Heart left ventricle (tissue), 16 donors: ENCODE measurements at regions not wholly inside any gene's neighbourhood (a gene's known extent, or its start where the extent isn't known, plus 50 kb on each side); places are given as distances from the start of the nearest gene placed in this dataset.

Experiments
- ATAC-seq, 4 donors: fragments of 200-7000 bp; cut with Tn5 transposase; one replicate each; pipeline ENCODE4 v1.9.1; 2020 to 2022; ENCODE audit warnings: moderate library complexity in 4 of 4, mild to moderate bottlenecking in 3 of 4, moderate number of reproducible peaks in 1 of 4
- DNase-seq, 5 donors: peaks; one replicate each; pipeline ENCODE4 v3.0.0-alpha.2; 2020
- H3K27ac ChIP-seq, 12 donors: fragments of 200-600 bp; sonication (generic) in 4 of 12; one replicate each; pipeline versions ENCODE4 v1.5.0 to v1.8.0; 2016 to 2022; ENCODE audit warnings: mild to moderate bottlenecking in 2 of 12
- H3K27me3 ChIP-seq, 9 donors: fragments of 200-600 bp; sonication (generic) in 2 of 9; one replicate each; pipeline versions ENCODE4 v1.5.1 to v1.8.0; 2016 to 2022; ENCODE audit warnings: mild to moderate bottlenecking in 3 of 9
- H3K36me3 ChIP-seq, 9 donors: fragments of 200-600 bp; sonication (generic) in 2 of 9; one replicate each; pipeline versions ENCODE4 v1.5.0 to v1.8.0; 2018 to 2022; ENCODE audit warnings: mild to moderate bottlenecking in 2 of 9
- H3K4me1 ChIP-seq, 12 donors: fragments of 200-600 bp; sonication (generic) in 4 of 12; one replicate each; pipeline versions ENCODE4 v1.5.0 to v1.8.0; 2016 to 2022; ENCODE audit warnings: mild to moderate bottlenecking in 3 of 12
- H3K4me3 ChIP-seq, 12 donors: fragments of 200-600 bp; sonication (generic) in 4 of 12; one replicate each; pipeline versions ENCODE4 v1.5.0 to v1.8.0; 2017 to 2022; ENCODE audit warnings: mild to moderate bottlenecking in 9 of 12, moderate library complexity in 4 of 12
- H3K9me3 ChIP-seq, 12 donors: fragments of 200-600 bp; sonication (generic) in 4 of 12; one replicate each; pipeline versions ENCODE4 v1.5.0 to v1.8.0; 2016 to 2022; ENCODE audit warnings: mild to moderate bottlenecking in 1 of 12
- POLR2A ChIP-seq, 2 donors: fragments of 450-650 bp; IDR thresholded peaks; one replicate each; pipeline ENCODE4 v1.6.1; 2017; ENCODE audit warnings: antibody characterized with exemption in 2 of 2, mild to moderate bottlenecking in 2 of 2, moderate library complexity in 2 of 2
- WGBS, 4 donors: extraction: QIAGEN DNeasy Blood & Tissue Kit in 2 of 4; methylation state at CpG; one replicate each; pipeline versions ENCODE4 v1.1.5 to v1.1.7; 2013 to 2018; 5-methylcytosine and 5-hydroxymethylcytosine counted together
- intact Hi-C, 10 donors: fragments of 100-400 bp; cut with DNase I; formaldehyde crosslinking; loops; one replicate each; pipeline versions ENCODE4 v1.11.1 to v1.14.2; 2022
- TF ChIP-seq, protein P1 (sequence below), 12 donors: fragments of 200-600 bp; sonication (generic) in 4 of 12; IDR thresholded peaks; one replicate each; pipeline versions ENCODE4 v1.5.0 to v1.8.0; 2018 to 2022; ENCODE audit warnings: antibody characterized with exemption in 12 of 12, mild to moderate bottlenecking in 5 of 12
- donor health status: ischemic (EF 13 %, LVEDD 7.1; RV severe dilation, severe dysfunction).
- donor health status: healthy with polysubstance abuse.
- donor health status: DM: no; HTN: yes; CAD: no.
- donor health status: DM: no; HTN: no; CAD: no.
- donor health status: ischemic (EF 25% LVEDD 6.9; RV normal size, moderate dysfunction).
- donor health status: ischemic (EF 25% LVEDD 5.7; RV mildly dilated, moderate dysfunction).
- donor health status: healthy.
- donor health status: DM: yes; HTN: yes; CAD: no.
- donor health status: ischemic (EF 35%, LVEDD 5.7; RV mildly dilated, moderate dysfunction).
- donor health status: nonischemic (EF 11% LVEDD 7.7; RV severe dilation, severe dysfunction).
- donor health status: DM: yes; HTN: yes; CAD: no.
- donor health status: PGD.
- donor health status: ischemic (EF 29% LVEDD 5.4; RV normal size, mild dysfunction).
- donor health status: nonischemic (EF 23%, LVEDD 6.1; RV moderate dilation, normal function).

DNA sequence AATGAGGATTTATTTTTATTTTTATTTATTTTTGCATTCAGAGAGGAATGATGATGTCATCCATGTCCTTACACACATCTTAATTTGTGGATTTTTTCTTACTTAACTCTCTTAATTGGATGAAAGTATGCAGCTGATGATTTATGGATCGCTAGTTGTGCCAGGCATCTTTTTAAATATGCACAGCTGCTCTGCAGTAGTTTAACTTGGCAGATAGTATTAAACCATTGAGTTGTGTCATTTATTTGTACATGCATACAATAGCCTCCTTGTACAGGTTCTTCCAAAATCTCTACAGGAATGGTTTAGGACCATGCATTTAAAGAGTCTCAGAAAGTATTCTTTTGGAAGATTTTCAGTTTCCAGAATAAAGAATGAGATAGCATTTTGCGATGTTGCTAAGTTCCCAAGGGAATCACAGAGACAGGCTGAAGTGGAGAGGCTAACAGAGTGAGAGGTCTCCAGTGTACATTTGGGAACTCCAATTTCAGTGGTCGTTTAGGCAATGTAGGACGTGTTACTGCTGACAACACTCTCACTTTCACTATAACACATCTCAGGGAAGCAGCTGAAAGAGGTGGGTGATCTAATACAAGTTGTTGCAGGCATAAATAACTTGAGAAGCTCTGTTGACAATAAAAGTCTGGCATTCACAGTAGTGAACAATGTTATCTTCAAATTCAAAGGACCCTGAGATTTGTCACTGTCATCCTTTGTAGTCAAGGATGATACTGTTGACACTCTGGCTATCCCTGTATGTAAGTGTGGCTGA is 49.9 kb upstream of the SCRG1 start:
- peak overlapping the region in 4 of 12 donors; percentile 2 to 20 (median 14) for H3K4me3 ChIP-seq
- no peaks in the 10 kb centered on the region for H3K9me3 ChIP-seq
- WGBS, 4 donors, result 22 to 31% (median 22%) methylated on average over 4 of the region's 4 CpGs
- ATAC-seq, result peak; percentile 75 to 85 (median 80)
- H3K4me1 ChIP-seq, result peaks cover 0 to 28% (median 13%) of the 10 kb centered on the region in 12 donors
- H3K36me3 ChIP-seq, result no peaks in the 10 kb centered on the region
- DNase-seq, result no peak
- intact Hi-C loops, result loop anchor here in 1 of 10 donors (5.0 kb wide), 1 partner anchor 44 kb away; no protein-coding TSS in a partner anchor
- peak overlapping the region in 11 of 12 donors; percentile 31 to 84 (median 50) for H3K27ac ChIP-seq
- no peak for TF ChIP-seq POLR2A (IDR thresholded peaks at IDR 0.05)
- TF ChIP-seq, protein P1, sequence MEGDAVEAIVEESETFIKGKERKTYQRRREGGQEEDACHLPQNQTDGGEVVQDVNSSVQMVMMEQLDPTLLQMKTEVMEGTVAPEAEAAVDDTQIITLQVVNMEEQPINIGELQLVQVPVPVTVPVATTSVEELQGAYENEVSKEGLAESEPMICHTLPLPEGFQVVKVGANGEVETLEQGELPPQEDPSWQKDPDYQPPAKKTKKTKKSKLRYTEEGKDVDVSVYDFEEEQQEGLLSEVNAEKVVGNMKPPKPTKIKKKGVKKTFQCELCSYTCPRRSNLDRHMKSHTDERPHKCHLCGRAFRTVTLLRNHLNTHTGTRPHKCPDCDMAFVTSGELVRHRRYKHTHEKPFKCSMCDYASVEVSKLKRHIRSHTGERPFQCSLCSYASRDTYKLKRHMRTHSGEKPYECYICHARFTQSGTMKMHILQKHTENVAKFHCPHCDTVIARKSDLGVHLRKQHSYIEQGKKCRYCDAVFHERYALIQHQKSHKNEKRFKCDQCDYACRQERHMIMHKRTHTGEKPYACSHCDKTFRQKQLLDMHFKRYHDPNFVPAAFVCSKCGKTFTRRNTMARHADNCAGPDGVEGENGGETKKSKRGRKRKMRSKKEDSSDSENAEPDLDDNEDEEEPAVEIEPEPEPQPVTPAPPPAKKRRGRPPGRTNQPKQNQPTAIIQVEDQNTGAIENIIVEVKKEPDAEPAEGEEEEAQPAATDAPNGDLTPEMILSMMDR (IDR thresholded peaks at IDR 0.05), result no peak
- H3K27me3 ChIP-seq, result no peaks in the 10 kb centered on the region
